ENCODE measurements at regions not wholly inside any gene's neighbourhood (a gene's known extent, or its start where the extent isn't known, plus 50 kb on each side); places are given as distances from the start of the nearest gene placed in this dataset.

DNA sequence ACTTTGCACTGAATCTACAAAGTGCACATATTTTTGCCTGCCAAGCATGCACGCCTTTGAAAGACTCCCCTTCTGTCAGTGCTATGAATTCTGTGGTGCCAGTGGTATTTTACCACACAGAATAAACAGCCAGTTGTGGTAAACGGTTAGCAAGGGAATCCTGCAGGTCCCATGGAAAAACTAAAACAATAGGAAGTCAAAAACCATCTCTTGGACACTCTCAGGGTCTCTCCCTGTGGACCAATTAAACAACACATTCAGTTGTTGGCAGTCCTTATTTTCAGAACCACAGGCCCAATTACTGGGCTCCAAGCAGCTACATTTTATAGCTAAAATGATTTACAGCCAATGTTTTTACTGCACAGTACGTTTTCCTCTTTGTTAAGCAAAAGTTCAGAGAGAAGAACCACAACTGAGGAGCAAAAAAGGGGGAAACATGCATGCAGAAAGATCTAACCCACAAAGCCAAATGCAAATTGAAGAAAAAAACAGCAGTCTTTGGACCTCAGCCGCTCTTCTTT lies 116.9 kb downstream of the KCTD12 start:
- no peak overlapping the region for H2AFZ ChIP-seq (ENCODE audit: low read depth)
- H3K27me3 ChIP-seq (ENCODE audit: insufficient read depth) = no peaks in the 10 kb centered on the region
- no peak overlapping the region for H3K4me2 ChIP-seq
- no peak for DNase-seq
- no peaks in the 10 kb centered on the region for H3K36me3 ChIP-seq (replicated peaks in 1 of 2; ENCODE audit: control insufficient read depth in 1 of 2, insufficient read depth in 2 of 2, low read length in 1 of 2)
- H4K20me1 ChIP-seq (ENCODE audit: insufficient read depth) = no peaks in the 10 kb centered on the region
- 50% methylated on average over 4 of the region's 4 CpGs for WGBS (ENCODE audit: low lambda C conversion rate)
- H3F3A ChIP-seq (replicated peaks; ENCODE audit: insufficient read depth) = no peaks in the 10 kb centered on the region
- H3K27ac ChIP-seq (ENCODE audit: low read depth in 2 of 2, low read length in 1 of 2) = no peak overlapping the region
- CTCF ChIA-PET = no interaction called here
- POLR2A ChIA-PET = no interaction called here
- no peaks in the 10 kb centered on the region; a peak in 2 of 4 replicates for H3K4me1 ChIP-seq (ENCODE audit: control insufficient read depth in 1 of 2, insufficient read depth in 2 of 2, low read depth in 1 of 2, low read length in 1 of 2)
- no peaks in the 10 kb centered on the region for H3K9me2 ChIP-seq
- no peaks in the 10 kb centered on the region for H3K79me2 ChIP-seq (ENCODE audit: insufficient read depth)
- no peak overlapping the region for H3K4me3 ChIP-seq (ENCODE audit: low read depth in 2 of 2, low read length in 1 of 2)
- H3K9me3 ChIP-seq = no peaks in the 10 kb centered on the region
- no peak overlapping the region for H3K9ac ChIP-seq
- TF ChIP-seq TEAD4 (IDR thresholded peaks at IDR 0.05; ENCODE audit: borderline replicate concordance, insufficient read depth) = no peak
- no peak for TF ChIP-seq CTCF (IDR thresholded peaks at IDR 0.05)
- no peak for TF ChIP-seq GABPA (IDR thresholded peaks at IDR 0.05; ENCODE audit: low read depth)
- TF ChIP-seq, protein P1, sequence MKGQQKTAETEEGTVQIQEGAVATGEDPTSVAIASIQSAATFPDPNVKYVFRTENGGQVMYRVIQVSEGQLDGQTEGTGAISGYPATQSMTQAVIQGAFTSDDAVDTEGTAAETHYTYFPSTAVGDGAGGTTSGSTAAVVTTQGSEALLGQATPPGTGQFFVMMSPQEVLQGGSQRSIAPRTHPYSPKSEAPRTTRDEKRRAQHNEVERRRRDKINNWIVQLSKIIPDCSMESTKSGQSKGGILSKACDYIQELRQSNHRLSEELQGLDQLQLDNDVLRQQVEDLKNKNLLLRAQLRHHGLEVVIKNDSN (IDR thresholded peaks at IDR 0.05; ENCODE audit: borderline replicate concordance, low read depth) = no peak
- TF ChIP-seq SMC3 (IDR thresholded peaks at IDR 0.05; ENCODE audit: low read depth, low read length) = no peak
- no peak for TF ChIP-seq NFIC (IDR thresholded peaks at IDR 0.05; ENCODE audit: borderline replicate concordance)
- TF ChIP-seq RXRA (IDR thresholded peaks at IDR 0.05; ENCODE audit: borderline replicate concordance, low read depth) = no peak
- TF ChIP-seq TCF12 (IDR thresholded peaks at IDR 0.05) = no peak
- no peak for TF ChIP-seq TAF1 (IDR thresholded peaks at IDR 0.05; ENCODE audit: borderline replicate concordance, low read depth, low read length)
- no peak for TF ChIP-seq MEF2A (IDR thresholded peaks at IDR 0.05; ENCODE audit: borderline replicate concordance, low read depth)
- no peak for TF ChIP-seq RFX5 (IDR thresholded peaks at IDR 0.05; ENCODE audit: low read length)
- no peak for TF ChIP-seq REST (IDR thresholded peaks at IDR 0.05; ENCODE audit: low read depth, low read length)
- no peak for TF ChIP-seq RAD21 (IDR thresholded peaks at IDR 0.05; ENCODE audit: low read length)
